HepG2 (cell line): ENCODE measurements at regions not wholly inside any gene's neighbourhood (a gene's known extent, or its start where the extent isn't known, plus 50 kb on each side); places are given as distances from the start of the nearest gene placed in this dataset.

Experiments used
- ATAC-seq: fragments of 200-7000 bp; cut with Tn5 transposase; 3 replicates; pipeline ENCODE4 v1.9.1; 2020; ENCODE audit warnings: mild to moderate bottlenecking, moderate library complexity
- BruUV-seq: library from RNA; stranded (reverse); fragments of 400-500 nt; replicated peaks from 2 replicates; lab custom pipeline; 2021; lab: Mats Ljungman, UMichigan
- CTCF ChIA-PET: fragments of 300-600 bp; formaldehyde crosslinking; extraction: SDS; loops from one replicate; lab custom pipeline; 2021; ENCODE audit warnings: low total read pairs, inconsistent platforms, low intra/inter-chr PET ratio; lab: Yijun Ruan, JAX
- POLR2A ChIA-PET: fragments of 350-600 bp; sonication (Branson Sonifier 250); formaldehyde crosslinking; loops from one replicate; lab custom pipeline; 2020; ENCODE audit warnings: antibody characterized with exemption, inconsistent platforms; lab: Yijun Ruan, JAX
- DNase-seq: peaks from one replicate; pipeline ENCODE4 v3.0.0-alpha.2; 2015; ENCODE audit warnings: low spot score
- FAIRE-seq: peaks from 3 replicates; lab custom pipeline; 2011; peaks lifted over from hg19 to GRCh38; lab: Jason Lieb, UNC
- H2AFZ ChIP-seq: one replicate; pipeline ENCODE4 v1.6.1; 2011; ENCODE audit warnings: low read length, inconsistent platforms
- H3K27ac ChIP-seq: fragments of 300-600 bp; 3 replicates; pipeline ENCODE4 v1.8.0; 2011; ENCODE audit warnings: mixed run types, mild to moderate bottlenecking, mixed read lengths, low read length, inconsistent platforms; ENCODE audit not compliant: insufficient read depth; ENCODE audit errors: extremely low read length
- H3K27me3 ChIP-seq, 2 experiments: fragments of 200-600 bp in 1 of 2; 2 replicates in 1 of 2; 3 replicates in 1 of 2; pipeline versions ENCODE4 v1.6.0 to v1.8.0; 2011; ENCODE audit warnings: low read length in 2 of 2, mild to moderate bottlenecking in 2 of 2, moderate library complexity in 2 of 2, inconsistent platforms in 1 of 2; ENCODE audit not compliant: insufficient read depth in 2 of 2, control insufficient read depth in 1 of 2
- H3K36me3 ChIP-seq, 2 experiments: fragments of 200-600 bp in 1 of 2; replicated peaks in 1 of 2; 2 replicates in 1 of 2; 3 replicates in 1 of 2; pipeline versions ENCODE4 v1.5.1 to v1.8.0; 2011; ENCODE audit warnings: low read length in 2 of 2, inconsistent platforms in 1 of 2; ENCODE audit not compliant: insufficient read depth in 2 of 2, control insufficient read depth in 1 of 2
- H3K4me1 ChIP-seq: 2 replicates; pipeline ENCODE4 v1.5.1; 2012; ENCODE audit warnings: low read length, inconsistent platforms; ENCODE audit not compliant: insufficient read depth
- H3K4me2 ChIP-seq: 2 replicates; pipeline ENCODE4 v1.6.0; 2011; ENCODE audit warnings: low read depth, low read length, inconsistent platforms
- H3K4me3 ChIP-seq, 3 experiments: fragments of 200-600 bp in 1 of 3; sonication (generic), shearing (Covaris generic) in 1 of 3; replicated peaks in 1 of 3; 2 replicates each; pipeline ENCODE4 v1.5.1; 2011 to 2016; ENCODE audit warnings: low read length in 3 of 3, inconsistent platforms in 2 of 3, low read depth in 2 of 3, mild to moderate bottlenecking in 2 of 3, control low read depth in 1 of 3, mixed read lengths in 1 of 3; ENCODE audit not compliant: insufficient read depth in 1 of 3
- H3K79me2 ChIP-seq: one replicate; pipeline ENCODE4 v1.6.1; 2011; ENCODE audit warnings: low read length, inconsistent platforms; ENCODE audit not compliant: insufficient read depth
- H3K9ac ChIP-seq: 2 replicates; pipeline ENCODE4 v1.6.0; 2011; ENCODE audit warnings: mild to moderate bottlenecking, low read depth, low read length, inconsistent platforms; ENCODE audit not compliant: insufficient read depth
- H3K9me3 ChIP-seq: 2 replicates; pipeline ENCODE4 v1.5.1; 2012; ENCODE audit warnings: mild to moderate bottlenecking, low read length
- H4K20me1 ChIP-seq: 2 replicates; pipeline ENCODE4 v1.6.0; 2011; ENCODE audit warnings: inconsistent platforms, mild to moderate bottlenecking, low read length, moderate library complexity; ENCODE audit not compliant: insufficient read depth
- ARNTL ChIP-seq: sonication (generic); formaldehyde crosslinking; IDR thresholded peaks from 2 replicates; pipeline ENCODE4 v1.4.0; 2020; ENCODE audit warnings: mild to moderate bottlenecking, missing genetic modification reagents
- CAMTA2 ChIP-seq: sonication (generic); formaldehyde crosslinking; IDR thresholded peaks from 2 replicates; pipeline ENCODE4 v1.4.0; 2020; ENCODE audit warnings: mild to moderate bottlenecking, missing genetic modification reagents, borderline replicate concordance
- DMAP1 ChIP-seq: IDR thresholded peaks from 2 replicates; pipeline ENCODE4 v1.6.1; 2016
- EHMT2 ChIP-seq: fragments of 200-600 bp; sonication (generic); IDR thresholded peaks from 2 replicates; pipeline ENCODE4 v1.7.0; 2017; ENCODE audit warnings: antibody characterized with exemption, low read depth, low read length, borderline replicate concordance
- HDAC1 ChIP-seq: sonication (generic); formaldehyde crosslinking; IDR thresholded peaks from 2 replicates; pipeline ENCODE4 v1.5.1; 2020; ENCODE audit warnings: mild to moderate bottlenecking, missing genetic modification reagents
- MEIS1 ChIP-seq: sonication (generic); formaldehyde crosslinking; IDR thresholded peaks from 2 replicates; pipeline ENCODE4 v1.9.0; 2021; ENCODE audit warnings: mild to moderate bottlenecking, missing genetic modification reagents, moderate library complexity, borderline replicate concordance
- RBAK ChIP-seq: sonication (generic); formaldehyde crosslinking; IDR thresholded peaks from 2 replicates; pipeline ENCODE4 v1.5.1; 2020; ENCODE audit warnings: mild to moderate bottlenecking, missing genetic modification reagents
- SALL2 ChIP-seq: sonication (generic); formaldehyde crosslinking; IDR thresholded peaks from 2 replicates; pipeline ENCODE4 v1.8.1; 2023; ENCODE audit warnings: mild to moderate bottlenecking, missing genetic modification reagents, inconsistent platforms
- ZNF367 ChIP-seq: sonication (generic); formaldehyde crosslinking; IDR thresholded peaks from 2 replicates; pipeline ENCODE4 v1.4.0; 2020; ENCODE audit warnings: missing genetic modification reagents, borderline replicate concordance
- ZNF382 ChIP-seq: sonication (generic); formaldehyde crosslinking; IDR thresholded peaks from 2 replicates; pipeline ENCODE4 v1.5.0; 2020; ENCODE audit warnings: missing genetic modification reagents, mild to moderate bottlenecking, borderline replicate concordance
- ZNF563 ChIP-seq: sonication (generic); formaldehyde crosslinking; IDR thresholded peaks from 2 replicates; pipeline ENCODE4 v1.8.0; 2022; ENCODE audit warnings: mild to moderate bottlenecking, moderate library complexity, missing genetic modification reagents
- ZNF747 ChIP-seq: sonication (generic); formaldehyde crosslinking; IDR thresholded peaks from 2 replicates; pipeline ENCODE4 v1.8.1; 2023; ENCODE audit warnings: missing genetic modification reagents, mild to moderate bottlenecking, borderline replicate concordance
- WGBS: methylation state at CpG from one replicate; pipeline ENCODE4 v1.1.6; 2017; ENCODE audit warnings: low lambda C conversion rate; 5-methylcytosine and 5-hydroxymethylcytosine counted together
- in situ Hi-C: cut with HindIII; loops from 2 replicates; pipeline ENCODE4 v1.10.0; 2017; ENCODE audit warnings: low pct_unique_long_range_greater_than_20kb; ENCODE audit not compliant: extremely low pct_ligation_motif_present
- intact Hi-C: fragments of 100-400 bp; cut with micrococcal nuclease; formaldehyde crosslinking; loops from one replicate; pipeline ENCODE4 v1.10.0; 2022; ENCODE audit not compliant: unreplicated experiment
- TF ChIP-seq, protein P1 (sequence below): sonication (generic); formaldehyde crosslinking; IDR thresholded peaks from 2 replicates; pipeline ENCODE4 v1.5.1; 2020; ENCODE audit warnings: mild to moderate bottlenecking, missing genetic modification reagents, moderate library complexity
- TF ChIP-seq, protein P2 (sequence below): sonication (generic); formaldehyde crosslinking; IDR thresholded peaks from 2 replicates; pipeline ENCODE4 v1.4.0; 2020; ENCODE audit warnings: missing genetic modification reagents; ENCODE audit errors: not compliant biosample characterization

DNA sequence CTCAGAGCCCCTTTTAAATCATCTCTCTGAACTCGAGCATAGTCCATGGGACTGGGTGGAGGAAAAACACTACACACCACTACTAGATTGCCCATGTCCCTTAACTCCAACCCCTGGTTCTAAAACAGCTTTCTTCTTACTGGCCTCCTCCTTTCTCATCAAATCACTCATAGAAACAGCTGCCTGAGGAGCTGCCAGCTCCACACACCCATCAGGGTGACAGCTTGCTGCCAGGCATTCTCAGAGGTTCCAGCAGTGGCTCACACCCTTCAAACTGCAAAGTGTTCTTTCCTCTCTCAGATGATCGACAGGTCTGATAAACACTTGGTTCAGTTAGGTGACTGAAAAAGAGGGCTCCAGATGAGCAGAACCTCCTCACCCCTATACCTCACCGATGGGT, 543.0 kb upstream of the PLXNA2 start:
- intact Hi-C loops (no loop called here), in situ Hi-C loops (no loop called here)
- Histone ChIP-seq H3K9me3 (no peaks in the 10 kb centered on the region), H3K9ac (no peak overlapping the region), H3K4me3 (no peak overlapping the region), H3K4me1 (no peaks in the 10 kb centered on the region), H3K36me3 (no peaks in the 10 kb centered on the region), H3K79me2 (no peaks in the 10 kb centered on the region), H4K20me1 (no peaks in the 10 kb centered on the region), H3K27ac (no peak overlapping the region), H3K4me2 (no peak overlapping the region), H2AFZ (no peak overlapping the region), H3K27me3 (no peaks in the 10 kb centered on the region; a peak in 1 of 5 replicates)
- ATAC-seq, result no peak
- 0% methylated on average over 3 of the region's 3 CpGs for WGBS
- BruUV-seq, result no TSS peak
- CTCF ChIA-PET, result no interaction called here
- POLR2A ChIA-PET, result no interaction called here
- no peak for FAIRE-seq
- TF ChIP-seq DMAP1 (no peak), HDAC1 (CRISPR knock-in tag) (no peak), ZNF747 (CRISPR knock-in tag) (no peak), ZNF382 (CRISPR knock-in tag) (no peak), RBAK (CRISPR knock-in tag) (no peak), ZNF563 (no peak)
- DNase-seq, result no peak

DNA sequence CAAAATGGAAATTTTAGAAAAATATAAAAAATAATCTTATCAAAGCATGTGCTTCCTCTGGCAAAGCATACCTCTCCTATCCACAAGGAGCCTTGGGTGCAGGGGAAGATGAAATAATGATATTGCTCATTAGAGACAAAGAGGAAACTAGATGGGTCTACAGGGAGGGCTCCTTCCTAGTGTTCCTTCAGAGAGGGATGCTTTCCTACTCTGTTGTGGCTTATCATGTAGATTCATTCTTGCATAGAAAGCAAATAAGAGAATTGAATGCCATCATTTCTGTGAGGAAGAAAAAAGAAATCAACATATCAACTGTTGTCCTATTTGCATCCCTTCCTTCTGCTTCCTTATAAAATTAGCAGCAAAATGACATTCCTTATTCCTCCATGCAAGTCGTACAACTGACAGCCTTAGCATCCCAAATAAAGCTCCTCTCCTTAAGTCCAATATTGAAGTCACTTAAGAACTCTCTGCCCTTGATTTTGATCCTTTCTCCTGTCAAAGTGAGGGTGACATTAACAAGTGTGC, 543.9 kb upstream of the PLXNA2 start:
- Histone ChIP-seq H3K27me3 (no peaks in the 10 kb centered on the region; a peak in 1 of 5 replicates), H3K79me2 (no peaks in the 10 kb centered on the region), H2AFZ (no peak overlapping the region), H4K20me1 (no peaks in the 10 kb centered on the region), H3K4me2 (no peak overlapping the region), H3K4me1 (no peaks in the 10 kb centered on the region), H3K27ac (no peak overlapping the region), H3K9ac (no peak overlapping the region), H3K4me3 (no peak overlapping the region), H3K36me3 (no peaks in the 10 kb centered on the region), H3K9me3 (no peaks in the 10 kb centered on the region)
- BruUV-seq, result no TSS peak
- ATAC-seq (no peak), DNase-seq (no peak), FAIRE-seq (no peak)
- 0% methylated on average over 1 of the region's 1 CpG for WGBS
- intact Hi-C loops (no loop called here), in situ Hi-C loops (no loop called here)
- ChIA-PET POLR2A (no interaction called here), CTCF (no interaction called here)
- TF ChIP-seq EHMT2, result no peak
- no peak for TF ChIP-seq CAMTA2
- TF ChIP-seq ZNF367, result no peak
- no peak for TF ChIP-seq SALL2
- TF ChIP-seq ARNTL (CRISPR knock-in tag), result no peak
- TF ChIP-seq, protein P1, sequence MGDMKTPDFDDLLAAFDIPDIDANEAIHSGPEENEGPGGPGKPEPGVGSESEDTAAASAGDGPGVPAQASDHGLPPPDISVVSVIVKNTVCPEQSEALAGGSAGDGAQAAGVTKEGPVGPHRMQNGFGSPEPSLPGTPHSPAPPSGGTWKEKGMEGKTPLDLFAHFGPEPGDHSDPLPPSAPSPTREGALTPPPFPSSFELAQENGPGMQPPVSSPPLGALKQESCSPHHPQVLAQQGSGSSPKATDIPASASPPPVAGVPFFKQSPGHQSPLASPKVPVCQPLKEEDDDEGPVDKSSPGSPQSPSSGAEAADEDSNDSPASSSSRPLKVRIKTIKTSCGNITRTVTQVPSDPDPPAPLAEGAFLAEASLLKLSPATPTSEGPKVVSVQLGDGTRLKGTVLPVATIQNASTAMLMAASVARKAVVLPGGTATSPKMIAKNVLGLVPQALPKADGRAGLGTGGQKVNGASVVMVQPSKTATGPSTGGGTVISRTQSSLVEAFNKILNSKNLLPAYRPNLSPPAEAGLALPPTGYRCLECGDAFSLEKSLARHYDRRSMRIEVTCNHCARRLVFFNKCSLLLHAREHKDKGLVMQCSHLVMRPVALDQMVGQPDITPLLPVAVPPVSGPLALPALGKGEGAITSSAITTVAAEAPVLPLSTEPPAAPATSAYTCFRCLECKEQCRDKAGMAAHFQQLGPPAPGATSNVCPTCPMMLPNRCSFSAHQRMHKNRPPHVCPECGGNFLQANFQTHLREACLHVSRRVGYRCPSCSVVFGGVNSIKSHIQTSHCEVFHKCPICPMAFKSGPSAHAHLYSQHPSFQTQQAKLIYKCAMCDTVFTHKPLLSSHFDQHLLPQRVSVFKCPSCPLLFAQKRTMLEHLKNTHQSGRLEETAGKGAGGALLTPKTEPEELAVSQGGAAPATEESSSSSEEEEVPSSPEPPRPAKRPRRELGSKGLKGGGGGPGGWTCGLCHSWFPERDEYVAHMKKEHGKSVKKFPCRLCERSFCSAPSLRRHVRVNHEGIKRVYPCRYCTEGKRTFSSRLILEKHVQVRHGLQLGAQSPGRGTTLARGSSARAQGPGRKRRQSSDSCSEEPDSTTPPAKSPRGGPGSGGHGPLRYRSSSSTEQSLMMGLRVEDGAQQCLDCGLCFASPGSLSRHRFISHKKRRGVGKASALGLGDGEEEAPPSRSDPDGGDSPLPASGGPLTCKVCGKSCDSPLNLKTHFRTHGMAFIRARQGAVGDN (CRISPR knock-in tag), result no peak
- TF ChIP-seq, protein P2, sequence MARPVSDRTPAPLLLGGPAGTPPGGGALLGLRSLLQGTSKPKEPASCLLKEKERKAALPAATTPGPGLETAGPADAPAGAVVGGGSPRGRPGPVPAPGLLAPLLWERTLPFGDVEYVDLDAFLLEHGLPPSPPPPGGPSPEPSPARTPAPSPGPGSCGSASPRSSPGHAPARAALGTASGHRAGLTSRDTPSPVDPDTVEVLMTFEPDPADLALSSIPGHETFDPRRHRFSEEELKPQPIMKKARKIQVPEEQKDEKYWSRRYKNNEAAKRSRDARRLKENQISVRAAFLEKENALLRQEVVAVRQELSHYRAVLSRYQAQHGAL (CRISPR knock-in tag), result no peak
- TF ChIP-seq MEIS1 (CRISPR knock-in tag), result no peak
